Right ventricle myocardium superior (tissue), 1 donor: ENCODE measurements at regions not wholly inside any gene's neighbourhood (a gene's known extent, or its start where the extent isn't known, plus 50 kb on each side); places are given as distances from the start of the nearest gene placed in this dataset.
"Not testable (repeated sequence)": the region's sequence is repeated elsewhere in the genome, so short reads cannot be mapped to it uniquely, and the experiment has no call there.

ENCODE experiments used
- ATAC-seq: fragments of 200-7000 bp; cut with Tn5 transposase; one replicate; pipeline ENCODE4 v1.9.1; 2020; ENCODE audit warnings: mild to moderate bottlenecking; ENCODE audit not compliant: poor library complexity
- DNase-seq: peaks from one replicate; pipeline ENCODE4 v3.0.0-alpha.2; 2020
- intact Hi-C: fragments of 100-400 bp; cut with DNase I; formaldehyde crosslinking; loops from one replicate; pipeline ENCODE4 v1.11.2; 2022
- donor health status: DM: no; HTN: yes; CAD: no; lungs with severe emphysema.

- intact Hi-C loops: no loop called here
- ATAC-seq: no peak
- DNase-seq: no peak
These were observed 326.4 kb downstream of the DCHS2 start for GRCh38 chr4:154164931-154165839.

DNA sequence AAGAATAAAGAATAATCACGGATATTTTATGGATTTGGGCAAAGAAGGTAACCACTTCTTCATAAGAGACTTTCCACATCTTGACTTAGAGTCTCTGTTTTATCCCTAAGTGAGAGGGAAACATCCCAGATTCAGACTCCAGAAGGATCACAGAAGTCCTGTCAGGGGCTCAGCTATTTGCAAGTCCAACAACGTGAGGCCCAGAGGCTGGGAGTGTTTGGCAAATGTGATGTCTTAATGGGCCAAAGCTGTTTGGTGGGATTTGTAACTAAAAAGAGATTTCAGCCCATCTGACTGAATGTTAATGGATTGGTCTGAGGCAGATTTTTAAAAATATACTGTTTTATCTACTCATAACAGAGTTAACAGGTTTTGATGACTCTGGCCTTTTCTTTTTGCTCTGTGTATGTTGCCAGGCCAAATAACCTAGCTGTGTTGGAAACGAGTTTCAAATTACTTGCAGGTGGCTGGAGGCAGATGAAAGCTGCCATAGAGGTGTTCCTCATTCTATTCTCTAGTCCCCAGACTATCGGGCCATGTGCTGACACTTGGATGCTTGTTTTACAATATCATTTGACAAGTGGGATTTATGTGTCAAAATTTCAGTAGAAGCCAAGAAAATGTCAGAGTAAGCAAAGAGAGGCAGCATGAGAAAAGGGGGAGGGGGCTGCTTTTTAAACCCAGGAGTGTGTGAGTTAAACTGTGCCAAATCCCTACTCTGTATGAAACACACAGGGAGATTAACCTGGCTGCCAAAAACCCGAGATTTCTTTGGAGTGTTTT lies 330.9 kb downstream of the DCHS2 start:
- DNase-seq (no peak), ATAC-seq (no peak)
- intact Hi-C loops: no loop called here

- ATAC-seq (no peak), DNase-seq (no peak)
- intact Hi-C loops: no loop called here
These were observed 333.0 kb downstream of the DCHS2 start for GRCh38 chr4:154158361-154159155.

DNA sequence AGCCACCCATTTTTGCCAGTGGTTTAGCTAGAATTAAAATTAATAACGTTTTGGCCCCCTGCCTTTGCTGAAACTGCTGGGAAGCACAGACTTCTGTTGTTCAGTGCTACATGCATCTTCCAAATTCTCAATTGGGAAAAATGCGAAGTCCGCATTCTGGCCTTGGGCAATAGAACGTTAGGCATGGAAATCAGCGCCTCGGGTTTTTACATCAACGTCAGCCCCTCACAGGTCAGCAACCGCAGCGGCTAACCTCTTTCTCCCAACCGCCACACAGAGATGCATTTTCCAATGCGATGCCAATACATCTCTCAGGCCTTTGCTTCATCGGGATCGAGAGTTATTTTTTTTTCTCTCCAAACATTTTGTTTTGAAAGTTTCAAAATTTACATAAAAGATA lies 339.1 kb downstream of the DCHS2 start:
- DNase-seq (no peak), ATAC-seq (no peak)
- intact Hi-C loops: no loop called here

GRCh38 chr4:154149236-154149635 lies 342.4 kb downstream of the DCHS2 start:
- DNase-seq, intact Hi-C loops: not testable (repeated sequence)

GRCh38 chr4:154143720-154144119 lies 347.9 kb downstream of the DCHS2 start:
- intact Hi-C loops: no loop called here
- DNase-seq (no peak), ATAC-seq (no peak)

More at GRCh38 chr4:154149236-154149635, 342.4 kb downstream of the DCHS2 start:
- ATAC-seq: not testable (repeated sequence)

DNA sequence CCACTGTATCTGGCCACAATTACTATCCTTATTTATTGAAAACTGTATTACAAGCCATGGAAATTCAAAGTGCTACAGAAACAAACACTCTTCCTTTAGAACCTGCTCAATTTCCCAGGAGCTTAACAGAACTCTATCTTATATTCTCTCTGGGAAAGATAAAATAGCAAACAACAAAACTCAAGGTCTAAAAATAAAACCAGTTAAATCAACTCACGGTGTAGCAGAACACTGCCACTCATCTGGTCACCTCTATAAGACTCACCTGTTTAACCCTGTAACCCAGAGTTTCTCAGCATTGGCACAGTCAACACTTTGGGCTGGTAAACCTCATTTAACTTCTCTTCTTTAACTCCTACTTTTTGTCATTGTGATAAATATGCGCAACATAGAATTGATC lies 348.9 kb downstream of the DCHS2 start:
- intact Hi-C loops: no loop called here
- ATAC-seq: no peak
- DNase-seq: no peak

GRCh38 chr4:154140869-154141268 lies 350.7 kb downstream of the DCHS2 start:
- no peak for ATAC-seq
- intact Hi-C loops: no loop called here
- DNase-seq: no peak

DNA sequence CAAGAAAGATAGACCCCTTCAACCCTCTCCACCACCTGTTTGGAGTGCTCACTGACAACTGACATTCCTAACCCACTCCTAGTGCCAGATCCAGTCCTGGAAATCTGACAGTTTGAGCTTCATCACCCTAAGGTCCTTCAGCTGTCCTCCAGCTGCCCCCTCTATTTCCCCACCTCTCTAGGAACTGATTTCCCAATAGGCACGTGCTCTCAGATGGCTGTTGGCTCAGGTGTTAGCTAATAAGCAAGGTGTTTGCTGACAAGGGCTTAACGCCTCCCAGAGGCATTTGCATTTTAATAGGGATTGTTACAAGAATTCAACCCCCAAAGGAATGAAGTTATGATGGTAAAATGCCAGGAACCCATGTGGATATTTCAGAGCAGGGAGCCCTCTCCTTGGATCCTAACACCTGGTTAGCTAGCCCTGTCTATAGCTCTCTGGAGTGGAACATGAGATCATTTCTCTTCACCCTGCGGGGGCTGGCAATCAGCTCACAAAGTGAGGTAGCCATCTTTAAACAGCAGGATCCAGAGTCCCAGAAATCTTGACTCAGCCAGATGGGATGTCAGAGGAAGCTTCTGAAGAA lies 348.5 kb upstream of the SFRP2 start:
- intact Hi-C loops: no loop called here
- DNase-seq: no peak
- ATAC-seq: no peak

GRCh38 chr4:154135576-154135975 lies 346.7 kb upstream of the SFRP2 start:
- no peak for DNase-seq
- ATAC-seq: no peak
- intact Hi-C loops: no loop called here

- DNase-seq (no peak), ATAC-seq (no peak)
- intact Hi-C loops: no loop called here
These were observed 343.5 kb upstream of the SFRP2 start for GRCh38 chr4:154132406-154132805.

GRCh38 chr4:154126276-154126675 lies 337.4 kb upstream of the SFRP2 start:
- intact Hi-C loops: no loop called here

DNA sequence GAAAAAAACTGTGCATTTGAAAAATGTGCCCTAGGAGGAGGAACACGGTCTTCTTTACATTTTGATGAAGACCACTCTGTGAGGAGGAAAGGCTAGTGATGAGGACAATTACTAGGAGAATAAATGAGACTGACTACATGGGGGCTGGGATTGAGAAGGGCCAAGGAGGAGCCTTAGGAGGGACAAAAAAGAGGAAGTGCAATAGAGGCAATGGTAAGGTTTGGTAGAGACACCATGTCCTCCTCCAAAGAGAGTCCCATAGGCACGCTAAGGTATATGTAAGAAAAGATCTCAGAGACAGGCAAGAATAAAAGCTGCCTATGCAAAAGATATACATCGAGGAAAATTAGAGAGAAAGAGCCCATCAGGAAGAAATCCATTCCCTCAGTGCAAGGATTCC lies 336.5 kb upstream of the SFRP2 start:
- ATAC-seq (no peak), DNase-seq (no peak)
- intact Hi-C loops: no loop called here

More at GRCh38 chr4:154126276-154126675, 337.4 kb upstream of the SFRP2 start:
- DNase-seq: no peak
- no peak for ATAC-seq

DNA sequence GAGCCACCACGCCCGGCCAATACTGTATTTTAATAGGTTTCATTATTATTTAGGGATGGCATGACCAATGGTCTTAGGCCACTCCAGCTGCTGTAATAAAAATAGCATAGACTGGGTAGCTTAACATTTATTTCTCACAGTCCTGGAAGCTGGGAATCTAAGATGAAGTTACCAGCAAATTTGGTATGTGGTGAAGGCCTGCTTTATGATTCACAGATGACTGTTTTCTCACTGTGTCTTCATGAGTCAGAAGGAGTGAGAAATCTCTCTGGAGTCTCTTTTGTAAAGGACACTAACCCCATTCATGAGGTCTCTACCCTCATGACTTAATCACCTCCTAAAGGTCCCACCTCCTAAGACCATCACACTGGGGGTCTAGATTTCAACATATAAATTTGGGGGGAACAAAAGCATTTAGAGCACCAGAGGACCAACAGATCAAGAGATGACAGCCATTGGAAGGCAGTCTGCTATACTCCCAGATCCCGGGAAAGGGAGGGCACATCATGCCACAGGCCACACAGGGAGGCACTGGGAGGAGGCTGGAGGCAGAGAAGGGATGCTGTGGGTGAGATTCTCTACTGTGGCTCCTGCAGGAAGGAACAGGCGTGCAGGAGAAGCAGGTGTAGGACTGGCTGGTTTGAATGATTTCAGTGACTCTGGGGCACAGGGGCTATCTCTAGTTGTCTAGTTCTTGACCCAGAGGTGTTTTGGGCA lies 335.8 kb upstream of the SFRP2 start:
- intact Hi-C loops: no loop called here
- DNase-seq (no peak), ATAC-seq (no peak)

DNA sequence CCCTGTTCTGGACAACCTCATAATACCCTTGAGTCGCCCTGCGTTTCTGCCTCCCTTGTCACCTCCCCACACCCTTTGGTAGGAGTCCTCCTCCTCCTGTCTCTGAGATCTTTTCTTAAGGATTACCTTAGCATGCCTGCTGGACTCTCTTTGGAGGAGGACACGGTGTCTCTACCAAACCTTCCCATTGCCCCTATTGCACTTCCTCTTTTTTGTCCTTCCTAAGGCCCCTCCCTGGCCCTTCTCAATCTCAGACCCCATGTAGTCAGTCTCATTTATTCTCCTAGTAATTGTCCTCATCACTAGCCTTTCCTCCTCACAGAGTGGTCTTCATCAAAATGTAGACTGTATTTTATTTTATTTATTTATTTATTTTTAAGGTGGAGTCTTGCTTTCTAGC lies 335.0 kb upstream of the SFRP2 start:
- no peak for ATAC-seq
- intact Hi-C loops: no loop called here
- no peak for DNase-seq

DNA sequence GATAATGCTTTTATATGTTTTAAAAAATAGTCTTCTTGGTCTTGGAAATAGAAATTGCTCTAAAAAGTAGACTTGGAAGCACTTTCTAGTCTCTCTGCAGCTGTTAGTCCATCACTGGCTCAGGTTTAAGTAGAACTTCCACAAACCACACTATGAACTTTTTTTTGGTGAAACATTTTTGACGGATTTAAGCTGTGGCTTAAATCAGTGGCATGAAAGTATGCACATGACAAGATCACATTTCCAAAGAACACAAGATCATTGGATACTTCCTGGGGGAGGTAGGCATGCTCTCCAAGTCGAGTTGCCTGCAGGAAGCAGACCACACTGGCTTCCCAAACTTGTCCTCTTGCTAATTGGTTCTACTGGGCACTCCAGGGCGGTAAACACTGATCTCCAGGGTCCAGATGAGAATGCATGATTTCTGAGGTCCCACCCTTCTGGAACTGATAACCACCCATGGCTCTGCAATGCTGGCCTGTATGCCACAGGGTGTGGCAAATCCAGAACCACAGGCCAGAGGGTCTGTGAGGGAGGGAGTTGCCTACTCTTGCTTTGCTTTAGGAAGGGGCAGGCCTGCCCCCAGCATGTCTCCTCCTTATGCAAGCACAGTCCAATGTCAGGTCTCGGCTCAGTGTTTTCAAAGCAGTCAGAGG lies 331.9 kb upstream of the SFRP2 start:
- intact Hi-C loops: no loop called here
- DNase-seq (no peak), ATAC-seq (no peak)

DNA sequence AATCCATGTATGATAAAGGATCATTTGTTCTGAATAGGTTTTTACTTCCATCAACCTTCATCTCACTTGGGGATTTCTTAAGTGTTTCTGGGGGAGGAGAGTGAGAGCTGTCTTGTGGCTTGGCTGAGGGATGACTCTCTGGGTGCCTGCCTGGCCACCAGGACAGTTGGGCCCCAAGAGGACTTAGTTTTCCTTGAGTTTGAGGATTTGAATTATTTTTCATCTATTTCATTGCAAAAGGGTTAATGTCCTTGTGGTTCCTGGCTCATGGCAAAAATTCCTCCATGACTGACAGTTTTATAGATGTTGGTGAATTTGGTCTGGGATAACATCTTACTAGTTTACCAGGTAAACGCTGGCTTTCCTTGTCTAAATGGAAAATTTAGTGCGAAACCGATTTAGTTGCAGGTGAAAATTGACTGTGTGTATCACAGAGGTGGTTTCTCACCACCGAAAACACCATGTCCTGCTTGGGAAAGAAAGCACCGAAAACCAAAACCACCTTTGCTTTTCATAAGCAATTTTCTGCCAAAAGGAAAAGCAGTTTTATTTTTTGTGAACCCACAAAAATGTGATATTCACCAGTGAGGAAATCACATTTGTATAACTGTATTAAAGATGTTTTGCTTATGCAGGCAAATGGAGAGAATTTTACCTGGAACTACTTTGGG lies 331.3 kb upstream of the SFRP2 start:
- intact Hi-C loops: no loop called here
- no peak for ATAC-seq

More for the DNA sequence above, 331.3 kb upstream of the SFRP2 start:
- no peak for DNase-seq
